ENCODE measurements at regions not wholly inside any gene's neighbourhood (a gene's known extent, or its start where the extent isn't known, plus 50 kb on each side); places are given as distances from the start of the nearest gene placed in this dataset.
A peak's percentile ranks its signal among the peaks of the same experiment; 100 is the strongest.

GRCh38 chr4:30790998-30791397, 70.8 kb downstream of the PCDH7 start:
- TF ChIP-seq, protein P1, sequence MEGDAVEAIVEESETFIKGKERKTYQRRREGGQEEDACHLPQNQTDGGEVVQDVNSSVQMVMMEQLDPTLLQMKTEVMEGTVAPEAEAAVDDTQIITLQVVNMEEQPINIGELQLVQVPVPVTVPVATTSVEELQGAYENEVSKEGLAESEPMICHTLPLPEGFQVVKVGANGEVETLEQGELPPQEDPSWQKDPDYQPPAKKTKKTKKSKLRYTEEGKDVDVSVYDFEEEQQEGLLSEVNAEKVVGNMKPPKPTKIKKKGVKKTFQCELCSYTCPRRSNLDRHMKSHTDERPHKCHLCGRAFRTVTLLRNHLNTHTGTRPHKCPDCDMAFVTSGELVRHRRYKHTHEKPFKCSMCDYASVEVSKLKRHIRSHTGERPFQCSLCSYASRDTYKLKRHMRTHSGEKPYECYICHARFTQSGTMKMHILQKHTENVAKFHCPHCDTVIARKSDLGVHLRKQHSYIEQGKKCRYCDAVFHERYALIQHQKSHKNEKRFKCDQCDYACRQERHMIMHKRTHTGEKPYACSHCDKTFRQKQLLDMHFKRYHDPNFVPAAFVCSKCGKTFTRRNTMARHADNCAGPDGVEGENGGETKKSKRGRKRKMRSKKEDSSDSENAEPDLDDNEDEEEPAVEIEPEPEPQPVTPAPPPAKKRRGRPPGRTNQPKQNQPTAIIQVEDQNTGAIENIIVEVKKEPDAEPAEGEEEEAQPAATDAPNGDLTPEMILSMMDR (conservative IDR thresholded peaks at IDR 0.05 in 1 of 2, IDR thresholded peaks at IDR 0.05 in 1 of 2; ENCODE audit: low read depth in 1 of 2, low read length in 2 of 2) = no peak
- no peak for TF ChIP-seq EZH2 (IDR thresholded peaks at IDR 0.05; ENCODE audit: low read length, missing control alignments)
- no peaks in the 10 kb centered on the region for H3K36me3 ChIP-seq (ENCODE audit: control insufficient read depth, insufficient read depth, low read length)
- H3K27me3 ChIP-seq (ENCODE audit: control insufficient read depth, insufficient read depth, low read length) = no peaks in the 10 kb centered on the region
- H3K4me1 ChIP-seq (ENCODE audit: control insufficient read depth, extremely low read depth, insufficient read depth, low read length) = no peaks in the 10 kb centered on the region
- H3K79me2 ChIP-seq (ENCODE audit: control insufficient read depth, insufficient read depth, low read length) = no peaks in the 10 kb centered on the region
- H2AFZ ChIP-seq (ENCODE audit: low read length) = no peak overlapping the region
- no peaks in the 10 kb centered on the region for H3K9me3 ChIP-seq (ENCODE audit: control insufficient read depth, insufficient read depth, low read depth, low read length)
- no peak for DNase-seq (ENCODE audit: low read depth in 2 of 2)
- H3K9ac ChIP-seq (ENCODE audit: insufficient read depth, low read length) = no peak overlapping the region
- H4K20me1 ChIP-seq (ENCODE audit: control insufficient read depth, extremely low read depth, insufficient read depth, low read length) = no peaks in the 10 kb centered on the region
- H3K4me2 ChIP-seq (ENCODE audit: extremely low read depth, insufficient read depth, low read length) = no peak overlapping the region
- H3K4me3 ChIP-seq (replicated peaks in 1 of 4; ENCODE audit: control extremely low read depth in 1 of 4, insufficient read depth in 1 of 4, low read depth in 3 of 4, low read length in 4 of 4) = no peak overlapping the region
- no peak overlapping the region for H3K27ac ChIP-seq (ENCODE audit: insufficient read depth, low read length)

DNA sequence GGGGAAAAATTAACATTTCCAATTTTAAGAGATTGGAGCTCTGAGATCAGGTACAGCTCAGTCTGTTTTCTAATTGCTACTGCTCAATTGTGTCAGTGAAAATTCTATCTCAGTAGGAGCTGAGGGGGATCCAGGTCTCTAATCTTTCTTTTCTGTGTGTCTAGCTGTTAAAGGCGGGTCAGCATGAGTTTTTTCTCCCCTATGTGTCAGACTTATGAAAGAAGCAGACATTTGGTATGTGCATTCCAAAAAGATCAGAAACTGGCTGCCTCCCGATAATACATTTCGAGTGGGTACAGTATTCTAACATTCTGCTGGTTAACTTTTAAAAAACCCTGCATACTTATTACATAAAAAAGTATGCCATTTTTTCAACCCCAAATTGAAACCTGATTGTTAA, 72.4 kb downstream of the PCDH7 start:
- peak in 1 of 2 donors; percentile 70 for DNase-seq (ENCODE audit: low read depth in 2 of 2)
- Histone ChIP-seq H3K4me3 (replicated peaks in 1 of 4; ENCODE audit: control extremely low read depth in 1 of 4, insufficient read depth in 1 of 4, low read depth in 3 of 4, low read length in 4 of 4) (no peak overlapping the region), H3K79me2 (ENCODE audit: control insufficient read depth, insufficient read depth, low read length) (no peaks in the 10 kb centered on the region), H3K4me1 (ENCODE audit: control insufficient read depth, extremely low read depth, insufficient read depth, low read length) (no peaks in the 10 kb centered on the region), H4K20me1 (ENCODE audit: control insufficient read depth, extremely low read depth, insufficient read depth, low read length) (no peaks in the 10 kb centered on the region), H3K4me2 (ENCODE audit: extremely low read depth, insufficient read depth, low read length) (no peak overlapping the region), H3K27me3 (ENCODE audit: control insufficient read depth, insufficient read depth, low read length) (no peaks in the 10 kb centered on the region), H2AFZ (ENCODE audit: low read length) (no peak overlapping the region), H3K36me3 (ENCODE audit: control insufficient read depth, insufficient read depth, low read length) (no peaks in the 10 kb centered on the region), H3K9me3 (ENCODE audit: control insufficient read depth, insufficient read depth, low read depth, low read length) (no peaks in the 10 kb centered on the region), H3K27ac (ENCODE audit: insufficient read depth, low read length) (no peak overlapping the region), H3K9ac (ENCODE audit: insufficient read depth, low read length) (no peak overlapping the region)
- no peak for TF ChIP-seq EZH2 (IDR thresholded peaks at IDR 0.05; ENCODE audit: low read length, missing control alignments)
- TF ChIP-seq, protein P1 (conservative IDR thresholded peaks at IDR 0.05 in 1 of 2, IDR thresholded peaks at IDR 0.05 in 1 of 2; ENCODE audit: low read depth in 1 of 2, low read length in 2 of 2) = no peak

DNA sequence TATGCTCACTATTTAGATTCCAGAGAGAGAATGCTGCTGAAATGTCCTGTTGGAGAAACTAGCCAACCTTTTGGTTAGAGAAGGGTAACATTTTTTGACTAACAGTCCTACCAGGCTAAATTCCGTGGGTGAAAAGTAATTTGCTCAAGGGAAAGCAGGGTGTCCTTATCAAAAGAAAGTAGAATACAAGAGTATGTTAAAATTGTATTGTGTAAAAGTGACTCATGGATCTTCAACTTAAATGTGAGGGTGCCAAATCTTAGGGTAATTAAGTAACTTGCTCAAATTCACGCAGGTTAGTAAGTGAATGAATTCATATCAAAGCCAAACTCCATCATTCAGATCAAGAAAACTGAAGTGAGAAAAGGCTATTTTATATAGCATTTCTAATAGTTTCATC, 81.7 kb downstream of the PCDH7 start:
- Histone ChIP-seq H3K4me3 (replicated peaks in 1 of 4; ENCODE audit: control extremely low read depth in 1 of 4, insufficient read depth in 1 of 4, low read depth in 3 of 4, low read length in 4 of 4) (no peak overlapping the region), H3K27me3 (ENCODE audit: control insufficient read depth, insufficient read depth, low read length) (no peaks in the 10 kb centered on the region), H4K20me1 (ENCODE audit: control insufficient read depth, extremely low read depth, insufficient read depth, low read length) (no peaks in the 10 kb centered on the region), H3K4me1 (ENCODE audit: control insufficient read depth, extremely low read depth, insufficient read depth, low read length) (peaks cover 2% of the 10 kb centered on the region), H2AFZ (ENCODE audit: low read length) (no peak overlapping the region), H3K27ac (ENCODE audit: insufficient read depth, low read length) (no peak overlapping the region), H3K36me3 (ENCODE audit: control insufficient read depth, insufficient read depth, low read length) (no peaks in the 10 kb centered on the region), H3K9ac (ENCODE audit: insufficient read depth, low read length) (no peak overlapping the region), H3K4me2 (ENCODE audit: extremely low read depth, insufficient read depth, low read length) (no peak overlapping the region), H3K9me3 (ENCODE audit: control insufficient read depth, insufficient read depth, low read depth, low read length) (no peaks in the 10 kb centered on the region), H3K79me2 (ENCODE audit: control insufficient read depth, insufficient read depth, low read length) (no peaks in the 10 kb centered on the region)
- peak in 1 of 2 donors; percentile 63 for DNase-seq (ENCODE audit: low read depth in 2 of 2)
- TF ChIP-seq, protein P1 (conservative IDR thresholded peaks at IDR 0.05 in 1 of 2, IDR thresholded peaks at IDR 0.05 in 1 of 2; ENCODE audit: low read depth in 1 of 2, low read length in 2 of 2) = no peak
- no peak for TF ChIP-seq EZH2 (IDR thresholded peaks at IDR 0.05; ENCODE audit: low read length, missing control alignments)

Measured in fibroblast of lung (primary cell).